ENCODE measurements at regions not wholly inside any gene's neighbourhood (a gene's known extent, or its start where the extent isn't known, plus 50 kb on each side); places are given as distances from the start of the nearest gene placed in this dataset.

DNA sequence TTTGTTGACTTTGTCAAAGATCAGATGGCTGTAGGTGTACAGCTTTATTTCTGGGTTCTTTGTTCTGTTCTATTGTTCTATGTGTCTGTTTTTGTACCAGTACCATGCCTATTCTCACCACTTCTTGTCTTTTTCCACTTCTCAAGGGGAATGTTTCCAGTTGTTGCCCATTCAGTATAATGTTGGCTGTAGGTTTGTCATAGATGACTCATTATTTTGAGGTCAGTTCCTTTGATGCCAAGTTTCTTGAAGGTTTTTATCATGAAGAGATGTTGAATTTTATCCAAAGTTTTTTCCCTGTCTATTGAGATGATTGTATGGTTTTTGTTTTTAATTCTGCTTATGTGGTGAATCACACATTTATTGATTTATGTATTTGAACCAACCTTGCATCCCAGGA is 216.7 kb upstream of the RNF32 start:
- H3K9ac ChIP-seq (ENCODE audit: low read depth, low read length), result no peak overlapping the region
- H3K27me3 ChIP-seq (ENCODE audit: insufficient read depth, low read length), result no peaks in the 10 kb centered on the region
- no peaks in the 10 kb centered on the region for H3K9me3 ChIP-seq (ENCODE audit: insufficient read depth, low read depth, low read length)
- no peak overlapping the region for H3K27ac ChIP-seq (ENCODE audit: low read depth, low read length)
- no peaks in the 10 kb centered on the region for H3K4me1 ChIP-seq (ENCODE audit: insufficient read depth, low read length)
- H3K4me3 ChIP-seq (ENCODE audit: low read length), result no peak overlapping the region
- no peaks in the 10 kb centered on the region for H3K36me3 ChIP-seq (ENCODE audit: insufficient read depth, low read length)

DNA sequence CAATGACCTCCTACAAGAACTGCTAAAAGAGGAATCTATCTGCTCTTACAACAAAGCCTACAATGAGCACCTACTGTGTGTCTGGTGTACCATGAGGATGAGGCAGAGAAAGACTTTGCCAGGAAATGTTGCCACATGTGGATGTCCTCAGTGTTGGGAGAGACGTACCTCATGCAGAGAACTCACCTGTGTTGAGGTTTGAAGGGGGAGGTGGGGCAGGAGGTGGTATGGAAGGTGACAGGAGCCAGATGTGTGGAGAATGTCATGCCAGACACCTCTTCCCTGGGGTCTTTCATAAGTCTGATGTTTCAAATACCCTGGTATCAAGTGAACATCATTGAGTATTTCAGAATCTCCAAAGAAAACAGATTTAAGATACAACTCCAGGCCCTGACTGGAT is 220.1 kb upstream of the RNF32 start:
- H3K27ac ChIP-seq (ENCODE audit: low read depth, low read length), result no peak overlapping the region
- H3K27me3 ChIP-seq (ENCODE audit: insufficient read depth, low read length), result no peaks in the 10 kb centered on the region
- H3K4me1 ChIP-seq (ENCODE audit: insufficient read depth, low read length), result no peaks in the 10 kb centered on the region
- no peak overlapping the region for H3K9ac ChIP-seq (ENCODE audit: low read depth, low read length)
- H3K4me3 ChIP-seq (ENCODE audit: low read length), result no peak overlapping the region
- WGBS, result 90% methylated on average over 1 of the region's 1 CpG
- H3K36me3 ChIP-seq (ENCODE audit: insufficient read depth, low read length), result no peaks in the 10 kb centered on the region
- H3K9me3 ChIP-seq (ENCODE audit: insufficient read depth, low read depth, low read length), result no peaks in the 10 kb centered on the region

DNA sequence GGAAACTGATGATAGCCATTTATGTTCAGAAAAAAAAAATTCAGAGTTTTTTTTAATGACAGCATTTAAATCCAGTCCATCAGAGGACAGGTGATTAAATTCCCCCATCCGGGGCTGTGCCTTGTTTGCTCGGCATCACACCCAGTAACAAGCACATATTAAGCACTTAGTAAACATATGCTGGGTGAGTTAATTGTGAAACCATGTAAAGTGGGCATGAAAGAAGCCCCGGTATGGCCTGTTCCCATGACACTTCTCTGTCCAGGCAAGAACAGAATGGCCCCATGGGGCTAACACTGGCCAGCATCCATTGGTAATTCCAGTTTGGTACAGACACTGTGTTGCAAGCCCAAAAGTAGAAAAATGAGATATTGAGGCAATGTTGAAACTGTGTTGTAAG is 220.8 kb upstream of the RNF32 start:
- no peak overlapping the region for H3K9ac ChIP-seq (ENCODE audit: low read depth, low read length)
- 96% methylated on average over 2 of the region's 3 CpGs for WGBS
- H3K9me3 ChIP-seq (ENCODE audit: insufficient read depth, low read depth, low read length), result no peaks in the 10 kb centered on the region
- H3K27ac ChIP-seq (ENCODE audit: low read depth, low read length), result no peak overlapping the region
- no peaks in the 10 kb centered on the region for H3K27me3 ChIP-seq (ENCODE audit: insufficient read depth, low read length)
- no peaks in the 10 kb centered on the region for H3K36me3 ChIP-seq (ENCODE audit: insufficient read depth, low read length)
- H3K4me1 ChIP-seq (ENCODE audit: insufficient read depth, low read length), result no peaks in the 10 kb centered on the region
- no peak overlapping the region for H3K4me3 ChIP-seq (ENCODE audit: low read length)

DNA sequence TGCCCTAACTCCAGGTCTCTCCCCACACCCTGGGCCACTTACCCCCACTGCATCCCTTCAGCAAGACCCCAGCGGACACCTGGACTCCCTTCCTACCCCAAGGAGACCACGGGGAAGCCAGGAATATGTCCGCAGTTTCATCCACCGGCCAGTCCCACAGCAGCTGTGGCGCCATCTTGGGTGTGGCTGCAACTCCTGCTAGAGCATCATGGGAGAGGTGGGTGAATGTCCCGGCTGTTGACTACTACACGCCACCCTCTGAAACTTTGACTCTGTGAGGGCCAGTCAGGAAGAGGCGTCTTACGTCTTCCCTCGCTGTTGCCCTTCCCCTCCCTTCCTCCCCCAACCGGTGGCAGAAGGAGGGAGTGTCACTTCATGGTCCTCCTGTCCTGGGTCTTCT is 238.3 kb upstream of the RNF32 start:
- Histone ChIP-seq H3K27me3 (ENCODE audit: insufficient read depth, low read length) (no peaks in the 10 kb centered on the region), H3K9ac (ENCODE audit: low read depth, low read length) (no peak overlapping the region), H3K4me1 (ENCODE audit: insufficient read depth, low read length) (no peaks in the 10 kb centered on the region), H3K4me3 (ENCODE audit: low read length) (no peak overlapping the region), H3K27ac (ENCODE audit: low read depth, low read length) (no peak overlapping the region), H3K36me3 (ENCODE audit: insufficient read depth, low read length) (no peaks in the 10 kb centered on the region), H3K9me3 (ENCODE audit: insufficient read depth, low read depth, low read length) (0 out of 2 replicates have a peak, but pooled peaks cover 2% of the 10 kb centered on the region)
- WGBS, result 95% methylated on average over 11 of the region's 11 CpGs

DNA sequence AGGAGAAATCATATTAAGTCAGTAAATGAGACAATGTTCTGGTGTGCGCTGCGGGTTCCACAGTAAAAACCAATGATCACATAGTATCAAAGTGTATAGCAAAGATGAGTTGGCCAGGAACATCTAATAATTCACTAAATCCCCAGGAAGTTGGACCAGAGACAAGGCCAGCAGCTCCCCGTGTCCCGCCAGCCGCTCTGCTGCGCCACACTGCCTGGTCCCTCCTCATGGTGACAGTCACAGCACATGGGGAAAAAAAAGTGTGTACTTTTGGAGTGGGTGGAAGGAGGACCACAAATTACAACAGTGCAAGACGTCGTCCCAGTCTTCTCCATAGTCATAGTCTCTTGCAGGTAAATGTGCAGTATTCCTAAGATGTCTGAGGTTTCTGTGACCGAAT is 239.0 kb upstream of the RNF32 start:
- 0 out of 2 replicates have a peak, but pooled peaks cover 2% of the 10 kb centered on the region for H3K9me3 ChIP-seq (ENCODE audit: insufficient read depth, low read depth, low read length)
- H3K27me3 ChIP-seq (ENCODE audit: insufficient read depth, low read length), result no peaks in the 10 kb centered on the region
- no peaks in the 10 kb centered on the region for H3K4me1 ChIP-seq (ENCODE audit: insufficient read depth, low read length)
- no peaks in the 10 kb centered on the region for H3K36me3 ChIP-seq (ENCODE audit: insufficient read depth, low read length)
- no peak overlapping the region for H3K4me3 ChIP-seq (ENCODE audit: low read length)
- no peak overlapping the region for H3K9ac ChIP-seq (ENCODE audit: low read depth, low read length)
- WGBS, result 96% methylated on average over 9 of the region's 9 CpGs
- no peak overlapping the region for H3K27ac ChIP-seq (ENCODE audit: low read depth, low read length)

DNA sequence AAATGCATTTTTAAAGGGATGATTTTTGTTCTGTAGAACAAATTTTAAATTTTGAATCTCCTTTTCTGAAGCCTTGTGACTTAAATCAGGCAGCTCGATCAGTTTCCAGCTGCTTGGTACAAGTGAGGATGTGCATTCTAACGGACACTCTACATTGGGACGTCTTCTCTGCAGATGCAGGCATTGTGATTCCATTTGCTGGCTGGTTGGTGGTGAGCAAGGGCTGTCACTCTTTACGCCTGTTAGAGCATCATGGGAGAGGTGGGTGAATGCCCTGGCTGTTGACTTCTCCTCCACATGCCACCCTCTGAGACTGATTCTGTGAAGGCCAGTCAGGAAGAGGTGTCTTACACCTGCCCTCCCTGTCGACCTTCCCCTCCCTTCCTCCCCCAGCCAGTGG is 240.5 kb upstream of the RNF32 start:
- H3K27me3 ChIP-seq (ENCODE audit: insufficient read depth, low read length), result no peaks in the 10 kb centered on the region
- WGBS, result 86% methylated on average over 5 of the region's 5 CpGs
- no peak overlapping the region for H3K4me3 ChIP-seq (ENCODE audit: low read length)
- no peaks in the 10 kb centered on the region for H3K9me3 ChIP-seq (ENCODE audit: insufficient read depth, low read depth, low read length)
- no peak overlapping the region for H3K9ac ChIP-seq (ENCODE audit: low read depth, low read length)
- no peak overlapping the region for H3K27ac ChIP-seq (ENCODE audit: low read depth, low read length)
- no peaks in the 10 kb centered on the region for H3K36me3 ChIP-seq (ENCODE audit: insufficient read depth, low read length)
- H3K4me1 ChIP-seq (ENCODE audit: insufficient read depth, low read length), result no peaks in the 10 kb centered on the region

DNA sequence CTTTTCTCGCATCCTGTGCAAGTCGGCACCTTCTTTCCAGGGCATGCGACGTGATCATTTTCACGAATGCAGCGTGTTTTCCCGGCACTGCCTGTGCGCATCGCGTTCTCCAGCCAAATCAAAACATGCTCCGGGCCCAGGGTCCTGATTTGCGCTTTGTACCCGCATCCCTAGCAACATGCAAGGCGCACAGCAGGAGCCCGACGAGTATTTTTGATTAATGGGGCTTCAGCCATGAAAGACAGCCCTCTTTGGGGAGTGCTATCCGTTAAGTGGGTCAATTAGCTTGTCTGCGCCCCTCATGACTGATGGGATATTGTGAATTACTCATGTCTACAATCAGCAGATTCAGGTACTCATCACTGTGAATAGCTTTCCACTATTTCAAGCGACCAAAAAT is 243.3 kb upstream of the RNF32 start:
- Histone ChIP-seq H3K36me3 (ENCODE audit: insufficient read depth, low read length) (no peaks in the 10 kb centered on the region), H3K27me3 (ENCODE audit: insufficient read depth, low read length) (no peaks in the 10 kb centered on the region), H3K9me3 (ENCODE audit: insufficient read depth, low read depth, low read length) (no peaks in the 10 kb centered on the region), H3K9ac (ENCODE audit: low read depth, low read length) (no peak overlapping the region), H3K4me3 (ENCODE audit: low read length) (no peak overlapping the region), H3K27ac (ENCODE audit: low read depth, low read length) (no peak overlapping the region), H3K4me1 (ENCODE audit: insufficient read depth, low read length) (no peaks in the 10 kb centered on the region)
- 92% methylated on average over 18 of the region's 19 CpGs for WGBS

DNA sequence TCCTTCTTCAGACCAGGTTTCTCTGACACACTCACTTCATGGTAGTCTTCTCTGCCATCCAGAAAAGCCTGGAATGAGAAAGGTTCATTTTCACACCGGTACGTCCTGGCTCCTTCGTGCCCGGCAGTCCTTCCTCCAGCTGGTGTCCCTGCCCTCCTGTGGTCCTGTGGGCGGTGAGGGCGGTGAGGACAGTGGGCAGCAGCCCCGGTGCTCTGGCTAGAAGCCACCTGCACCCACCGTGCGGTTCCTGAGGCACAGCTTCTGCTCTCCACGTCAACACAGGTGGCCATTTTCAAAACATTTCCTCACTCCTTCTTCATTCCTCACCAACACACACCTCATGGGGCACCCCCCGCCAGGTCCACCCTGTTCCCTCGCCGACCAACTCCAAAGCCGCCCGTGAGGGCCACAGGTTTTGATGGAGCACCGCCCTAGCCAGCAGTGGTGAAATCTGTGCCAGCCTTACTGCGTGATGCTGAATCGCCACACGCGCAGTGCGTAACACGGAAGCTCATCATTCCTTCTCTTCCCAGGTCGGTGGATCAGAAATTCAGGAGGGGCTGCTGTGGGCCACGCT is 251.4 kb upstream of the RNF32 start:
- Histone ChIP-seq H3K9me3 (ENCODE audit: insufficient read depth, low read depth, low read length) (no peaks in the 10 kb centered on the region), H3K4me1 (ENCODE audit: insufficient read depth, low read length) (0 out of 2 replicates have a peak, but pooled peaks cover 7% of the 10 kb centered on the region)
- 93% methylated on average over 24 of the region's 24 CpGs for WGBS

DNA sequence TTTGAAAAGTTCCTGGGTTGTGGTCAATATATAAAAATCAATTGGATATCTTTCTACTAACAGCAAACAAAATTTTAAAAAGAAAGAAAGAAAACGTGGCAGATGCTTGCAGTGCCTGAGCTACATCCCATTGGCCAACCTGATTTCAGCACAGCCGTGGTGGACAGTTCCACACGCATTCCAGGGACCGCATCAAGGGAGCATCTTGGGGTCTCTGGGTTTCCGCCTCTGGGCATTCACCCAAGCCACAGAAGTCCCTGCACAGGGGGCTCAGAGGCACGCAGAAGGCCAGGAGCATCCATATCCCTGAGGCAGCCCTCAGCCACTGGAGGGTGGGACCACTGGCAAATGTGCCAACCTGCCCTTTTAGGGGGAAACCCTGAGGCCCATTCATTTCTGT is 254.5 kb upstream of the RNF32 start:
- no peak overlapping the region for H3K4me3 ChIP-seq (ENCODE audit: low read length)
- WGBS, result 15% methylated on average over 6 of the region's 6 CpGs
- H3K27ac ChIP-seq (ENCODE audit: low read depth, low read length), result no peak overlapping the region
- H3K9me3 ChIP-seq (ENCODE audit: insufficient read depth, low read depth, low read length), result no peaks in the 10 kb centered on the region
- 0 out of 2 replicates have a peak, but pooled peaks cover 7% of the 10 kb centered on the region for H3K4me1 ChIP-seq (ENCODE audit: insufficient read depth, low read length)
- H3K36me3 ChIP-seq (ENCODE audit: insufficient read depth, low read length), result no peaks in the 10 kb centered on the region
- H3K27me3 ChIP-seq (ENCODE audit: insufficient read depth, low read length), result no peaks in the 10 kb centered on the region
- H3K9ac ChIP-seq (ENCODE audit: low read depth, low read length), result no peak overlapping the region

More for the DNA sequence above, 251.4 kb upstream of the RNF32 start:
- no peak overlapping the region for H3K27ac ChIP-seq (ENCODE audit: low read depth, low read length)
- no peaks in the 10 kb centered on the region for H3K36me3 ChIP-seq (ENCODE audit: insufficient read depth, low read length)
- H3K27me3 ChIP-seq (ENCODE audit: insufficient read depth, low read length), result no peaks in the 10 kb centered on the region
- H3K4me3 ChIP-seq (ENCODE audit: low read length), result no peak overlapping the region
- no peak overlapping the region for H3K9ac ChIP-seq (ENCODE audit: low read depth, low read length)

DNA sequence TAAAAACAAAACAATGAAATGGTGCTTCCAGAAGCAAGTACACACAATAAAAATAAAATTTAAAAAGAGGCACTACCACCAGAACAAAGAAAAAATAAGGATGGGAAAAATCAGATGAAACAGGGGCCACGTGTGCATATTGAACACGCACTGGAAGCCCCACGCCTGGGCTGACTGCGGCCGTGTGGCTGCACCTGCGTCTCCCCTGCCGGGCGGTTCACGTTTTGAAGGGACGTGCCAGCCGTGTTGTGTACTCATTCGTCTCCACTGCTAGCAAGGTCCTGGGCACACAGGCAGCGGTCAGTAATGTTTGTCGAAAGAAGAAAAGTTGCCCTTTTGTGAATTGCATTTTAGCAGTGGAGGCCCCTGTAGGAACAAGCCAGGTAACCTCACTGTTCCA is 255.9 kb upstream of the RNF32 start:
- H3K27ac ChIP-seq (ENCODE audit: low read depth, low read length), result no peak overlapping the region
- 94% methylated on average over 14 of the region's 14 CpGs for WGBS
- no peaks in the 10 kb centered on the region for H3K36me3 ChIP-seq (ENCODE audit: insufficient read depth, low read length)
- no peak overlapping the region for H3K9ac ChIP-seq (ENCODE audit: low read depth, low read length)
- 0 out of 2 replicates have a peak, but pooled peaks cover 7% of the 10 kb centered on the region for H3K4me1 ChIP-seq (ENCODE audit: insufficient read depth, low read length)
- H3K4me3 ChIP-seq (ENCODE audit: low read length), result no peak overlapping the region
- H3K27me3 ChIP-seq (ENCODE audit: insufficient read depth, low read length), result no peaks in the 10 kb centered on the region
- no peaks in the 10 kb centered on the region for H3K9me3 ChIP-seq (ENCODE audit: insufficient read depth, low read depth, low read length)

DNA sequence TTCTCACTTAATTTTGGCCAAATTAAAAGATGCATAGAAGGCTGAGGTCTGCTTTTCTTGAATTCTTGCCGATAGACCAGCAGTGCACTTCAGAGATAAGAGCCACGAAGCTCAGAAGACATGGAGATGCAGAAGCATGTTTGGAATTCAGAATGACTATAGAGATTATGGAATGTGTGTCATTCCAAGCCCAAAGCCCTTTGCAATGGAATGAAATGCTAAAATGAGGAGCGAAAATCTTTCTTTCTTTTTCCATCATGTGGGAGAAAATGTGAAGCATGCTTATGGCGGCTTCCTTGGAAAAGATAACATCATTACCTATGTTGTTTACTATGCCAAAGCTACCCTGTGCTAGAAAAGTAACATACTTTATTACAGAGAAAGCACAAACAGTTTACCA is 257.0 kb upstream of the RNF32 start:
- H3K9ac ChIP-seq (ENCODE audit: low read depth, low read length), result no peak overlapping the region
- H3K27me3 ChIP-seq (ENCODE audit: insufficient read depth, low read length), result no peaks in the 10 kb centered on the region
- H3K9me3 ChIP-seq (ENCODE audit: insufficient read depth, low read depth, low read length), result no peaks in the 10 kb centered on the region
- 79% methylated on average over 4 of the region's 4 CpGs for WGBS
- 0 out of 2 replicates have a peak, but pooled peaks cover 7% of the 10 kb centered on the region for H3K4me1 ChIP-seq (ENCODE audit: insufficient read depth, low read length)
- H3K27ac ChIP-seq (ENCODE audit: low read depth, low read length), result no peak overlapping the region
- no peaks in the 10 kb centered on the region for H3K36me3 ChIP-seq (ENCODE audit: insufficient read depth, low read length)
- H3K4me3 ChIP-seq (ENCODE audit: low read length), result no peak overlapping the region

DNA sequence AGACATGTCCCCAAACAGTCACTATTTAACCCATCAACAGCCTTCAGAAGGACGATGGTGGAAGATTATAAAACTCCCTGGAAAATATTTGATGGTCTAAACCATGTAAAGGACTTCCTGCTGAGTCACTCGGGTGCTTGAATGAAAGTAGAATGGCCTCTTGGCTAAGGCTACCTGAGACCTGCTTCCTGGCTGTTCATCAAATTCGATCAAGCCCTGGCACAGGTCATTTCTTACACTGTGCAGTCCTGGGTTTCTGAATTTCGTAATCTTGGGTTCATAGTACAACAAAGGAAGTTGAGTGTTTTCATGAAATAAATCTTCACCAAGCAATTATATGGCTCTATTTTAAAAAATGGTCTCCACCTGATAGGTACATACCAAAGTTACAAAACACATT is 260.3 kb upstream of the RNF32 start:
- WGBS, result 83% methylated on average over 4 of the region's 4 CpGs
- Histone ChIP-seq H3K27ac (ENCODE audit: low read depth, low read length) (no peak overlapping the region), H3K36me3 (ENCODE audit: insufficient read depth, low read length) (no peaks in the 10 kb centered on the region), H3K27me3 (ENCODE audit: insufficient read depth, low read length) (no peaks in the 10 kb centered on the region), H3K9me3 (ENCODE audit: insufficient read depth, low read depth, low read length) (no peaks in the 10 kb centered on the region), H3K4me3 (ENCODE audit: low read length) (no peak overlapping the region), H3K9ac (ENCODE audit: low read depth, low read length) (no peak overlapping the region), H3K4me1 (ENCODE audit: insufficient read depth, low read length) (0 out of 2 replicates have a peak, but pooled peaks cover 3% of the 10 kb centered on the region)

Data from HUES64 (cell line).